OCI-LY3 (cell line): ENCODE measurements at regions not wholly inside any gene's neighbourhood (a gene's known extent, or its start where the extent isn't known, plus 50 kb on each side); places are given as distances from the start of the nearest gene placed in this dataset.

Experiments
- H2AFZ ChIP-seq: fragments of 200-600, 300-600 bp; shearing (Covaris generic); 2 replicates; pipeline ENCODE4 v1.6.0; 2014; ENCODE audit warnings: antibody characterized with exemption, low read depth, low read length
- H3K27ac ChIP-seq: fragments of 200-600, 300-600 bp; sonication (generic); 2 replicates; pipeline ENCODE4 v1.5.1; 2014; ENCODE audit warnings: mild to moderate bottlenecking, low read length, moderate library complexity, mixed read lengths
- H3K27me3 ChIP-seq: fragments of 200-600, 300-600 bp; sonication (generic); 2 replicates; pipeline ENCODE4 v1.6.1; 2014; ENCODE audit warnings: low read depth, low read length, mixed read lengths
- H3K36me3 ChIP-seq: fragments of 200-600, 300-600 bp; sonication (generic); replicated peaks from 2 replicates; pipeline ENCODE3; 2014; ENCODE audit warnings: low read depth, low read length, mixed read lengths
- H3K4me1 ChIP-seq: fragments of 300-600, 200-600 bp; sonication (generic); 2 replicates; pipeline ENCODE4 v1.6.1; 2014; ENCODE audit warnings: low read length, mixed read lengths
- H3K4me2 ChIP-seq: fragments of 200-600, 300-600 bp; sonication (generic); 2 replicates; pipeline ENCODE4 v1.6.1; 2014; ENCODE audit warnings: low read length, mixed read lengths
- H3K4me3 ChIP-seq: fragments of 300-600, 200-600 bp; sonication (generic); 2 replicates; pipeline ENCODE4 v1.5.1; 2014; ENCODE audit warnings: antibody characterized with exemption, mild to moderate bottlenecking, low read length, moderate library complexity
- H3K79me2 ChIP-seq: fragments of 300-600, 200-600 bp; shearing (Covaris generic); 2 replicates; pipeline ENCODE4 v1.6.1; 2014; ENCODE audit warnings: mild to moderate bottlenecking, low read length, mixed read lengths
- H3K9ac ChIP-seq: fragments of 300-600, 200-600 bp; shearing (Covaris generic); 2 replicates; pipeline ENCODE4 v1.6.0; 2014; ENCODE audit warnings: mild to moderate bottlenecking, low read length, moderate library complexity
- H3K9me3 ChIP-seq: fragments of 200-600, 300-600 bp; shearing (Covaris generic); 2 replicates; pipeline ENCODE4 v1.6.1; 2014; ENCODE audit warnings: low read length, mixed read lengths; ENCODE audit not compliant: insufficient read depth
- H4K20me1 ChIP-seq: fragments of 200-600, 300-600 bp; sonication (generic); 2 replicates; pipeline ENCODE4 v1.6.1; 2016; ENCODE audit warnings: low read length, mixed read lengths; ENCODE audit not compliant: insufficient read depth
- EZH2phosphoT487 ChIP-seq: fragments of 200-600 bp; shearing (Covaris generic); IDR thresholded peaks from 2 replicates; pipeline ENCODE4 v1.6.1; 2018; ENCODE audit warnings: antibody characterized with exemption, mixed run types, low read depth
- TF ChIP-seq, protein P1 (sequence below): fragments of 200-600, 300-600 bp; sonication (generic); IDR thresholded peaks from 2 replicates; pipeline ENCODE4 v1.5.1; 2014; ENCODE audit warnings: antibody characterized with exemption, low read length, low read depth

DNA sequence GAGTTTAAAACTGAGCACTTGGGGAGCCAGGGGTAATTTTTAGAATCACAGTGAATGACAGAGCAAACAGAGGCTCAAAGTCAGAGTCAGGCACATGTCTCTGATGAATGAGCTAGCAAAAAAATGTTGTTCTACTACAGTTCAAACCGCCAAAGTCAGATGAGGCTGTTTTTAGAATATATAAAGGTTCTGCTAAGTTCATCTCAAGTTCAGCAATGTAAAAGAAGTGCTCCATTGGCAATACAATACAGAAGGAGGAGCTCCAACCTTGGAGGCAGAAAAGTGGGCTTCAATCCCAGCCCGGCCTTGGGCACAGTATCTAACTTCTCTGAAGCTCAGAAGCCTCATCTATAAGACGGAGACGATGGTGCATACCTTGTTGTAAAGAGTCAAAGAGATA is 70.1 kb upstream of the IPO5 start:
- H3K9me3 ChIP-seq, result no peaks in the 10 kb centered on the region
- H3K4me2 ChIP-seq, result no peak overlapping the region
- TF ChIP-seq EZH2phosphoT487, result no peak
- TF ChIP-seq, protein P1, sequence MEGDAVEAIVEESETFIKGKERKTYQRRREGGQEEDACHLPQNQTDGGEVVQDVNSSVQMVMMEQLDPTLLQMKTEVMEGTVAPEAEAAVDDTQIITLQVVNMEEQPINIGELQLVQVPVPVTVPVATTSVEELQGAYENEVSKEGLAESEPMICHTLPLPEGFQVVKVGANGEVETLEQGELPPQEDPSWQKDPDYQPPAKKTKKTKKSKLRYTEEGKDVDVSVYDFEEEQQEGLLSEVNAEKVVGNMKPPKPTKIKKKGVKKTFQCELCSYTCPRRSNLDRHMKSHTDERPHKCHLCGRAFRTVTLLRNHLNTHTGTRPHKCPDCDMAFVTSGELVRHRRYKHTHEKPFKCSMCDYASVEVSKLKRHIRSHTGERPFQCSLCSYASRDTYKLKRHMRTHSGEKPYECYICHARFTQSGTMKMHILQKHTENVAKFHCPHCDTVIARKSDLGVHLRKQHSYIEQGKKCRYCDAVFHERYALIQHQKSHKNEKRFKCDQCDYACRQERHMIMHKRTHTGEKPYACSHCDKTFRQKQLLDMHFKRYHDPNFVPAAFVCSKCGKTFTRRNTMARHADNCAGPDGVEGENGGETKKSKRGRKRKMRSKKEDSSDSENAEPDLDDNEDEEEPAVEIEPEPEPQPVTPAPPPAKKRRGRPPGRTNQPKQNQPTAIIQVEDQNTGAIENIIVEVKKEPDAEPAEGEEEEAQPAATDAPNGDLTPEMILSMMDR, result no peak
- no peaks in the 10 kb centered on the region for H3K79me2 ChIP-seq
- H3K4me3 ChIP-seq, result no peak overlapping the region
- no peak overlapping the region for H3K9ac ChIP-seq
- peaks cover 38% of the 10 kb centered on the region for H3K27me3 ChIP-seq
- H3K4me1 ChIP-seq, result no peaks in the 10 kb centered on the region
- H3K27ac ChIP-seq, result no peak overlapping the region
- H3K36me3 ChIP-seq, result no peaks in the 10 kb centered on the region
- no peaks in the 10 kb centered on the region for H4K20me1 ChIP-seq
- H2AFZ ChIP-seq, result no peak overlapping the region

DNA sequence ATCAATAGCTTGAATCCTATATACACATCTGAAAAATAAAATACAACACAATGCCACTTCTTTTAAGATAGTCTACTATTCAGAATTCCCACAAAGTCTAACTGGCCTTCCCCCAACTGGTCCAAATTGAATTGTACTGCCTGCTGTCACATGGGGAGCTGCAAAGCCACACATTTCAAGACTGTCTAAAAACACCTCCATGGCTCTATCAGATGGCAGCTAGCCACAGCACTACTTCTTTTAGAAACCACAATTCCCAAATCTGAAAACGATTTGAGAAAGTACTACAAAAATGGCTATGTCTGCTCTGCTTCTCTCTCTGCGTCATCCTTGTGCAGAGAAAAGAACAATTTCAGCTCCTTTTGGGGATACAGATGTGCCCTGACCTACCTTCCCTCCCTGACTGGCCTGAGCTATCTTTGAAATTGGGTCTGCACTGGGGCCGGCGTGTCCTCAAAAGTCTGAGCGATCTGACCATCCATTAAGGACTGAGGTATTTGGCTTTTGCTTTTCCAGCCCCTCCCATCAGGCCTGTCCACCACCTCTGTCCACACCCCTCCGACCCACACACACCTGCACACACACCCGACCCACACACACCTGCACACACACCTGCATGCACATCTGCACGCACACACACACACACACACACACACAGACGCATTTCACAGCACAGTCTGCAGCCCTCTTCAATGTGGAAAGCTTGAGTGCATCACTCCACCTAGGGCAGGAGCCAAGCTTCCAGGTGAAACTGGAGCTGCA is 68.6 kb upstream of the IPO5 start:
- TF ChIP-seq, protein P1, result no peak
- TF ChIP-seq EZH2phosphoT487, result no peak
- H3K36me3 ChIP-seq, result no peaks in the 10 kb centered on the region
- H3K27me3 ChIP-seq, result peaks cover 23% of the 10 kb centered on the region
- H3K27ac ChIP-seq, result no peak overlapping the region
- no peaks in the 10 kb centered on the region for H3K79me2 ChIP-seq
- no peak overlapping the region for H3K9ac ChIP-seq
- H3K9me3 ChIP-seq, result no peaks in the 10 kb centered on the region
- no peak overlapping the region for H2AFZ ChIP-seq
- H4K20me1 ChIP-seq, result no peaks in the 10 kb centered on the region
- H3K4me1 ChIP-seq, result no peaks in the 10 kb centered on the region
- no peak overlapping the region for H3K4me3 ChIP-seq
- no peak overlapping the region for H3K4me2 ChIP-seq

DNA sequence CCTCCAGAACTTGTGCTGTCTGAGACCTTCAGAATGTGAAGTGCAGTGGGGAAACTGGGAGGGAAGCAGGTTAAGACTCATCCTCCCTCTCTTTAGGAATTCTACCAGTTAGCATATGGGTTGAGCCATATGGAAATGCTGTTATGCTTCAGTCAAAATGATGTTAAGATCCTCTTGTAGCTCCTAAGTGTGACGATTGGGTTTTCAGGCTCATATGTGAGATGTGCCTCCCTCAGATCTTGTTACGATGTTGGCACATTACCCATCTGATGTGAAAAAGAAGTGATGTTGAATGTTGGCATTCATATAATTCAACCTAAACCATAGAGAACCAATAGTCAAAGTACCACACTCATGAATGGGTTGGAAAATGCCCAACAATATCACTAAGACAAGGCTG is 67.8 kb upstream of the IPO5 start:
- Histone ChIP-seq H3K79me2 (no peaks in the 10 kb centered on the region), H3K4me3 (no peak overlapping the region), H3K9ac (no peak overlapping the region), H3K36me3 (no peaks in the 10 kb centered on the region), H3K27ac (no peak overlapping the region), H2AFZ (no peak overlapping the region), H4K20me1 (no peaks in the 10 kb centered on the region), H3K4me2 (no peak overlapping the region), H3K4me1 (no peaks in the 10 kb centered on the region), H3K9me3 (no peaks in the 10 kb centered on the region), H3K27me3 (peaks cover 21% of the 10 kb centered on the region)
- TF ChIP-seq EZH2phosphoT487, result no peak
- TF ChIP-seq, protein P1, result no peak

DNA sequence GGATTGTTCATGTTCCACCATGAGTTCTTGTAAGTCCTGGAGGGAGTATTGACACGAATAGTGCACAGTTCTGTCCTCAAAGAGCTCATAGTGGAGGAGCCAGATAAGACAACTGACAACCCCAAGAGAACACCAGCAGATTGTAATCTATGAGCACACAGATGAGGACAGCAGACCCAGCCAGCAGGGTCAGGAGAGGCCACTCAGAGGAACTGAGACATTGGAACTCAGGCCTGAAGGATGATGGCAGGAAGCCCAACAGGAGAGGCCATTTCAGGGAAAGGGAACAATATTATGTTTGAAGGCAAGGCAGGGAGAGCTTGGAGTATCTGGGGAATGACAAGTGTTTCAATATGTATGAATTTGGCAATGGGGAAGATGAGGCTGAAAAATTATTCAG is 63.7 kb upstream of the IPO5 start:
- H3K4me1 ChIP-seq, result no peaks in the 10 kb centered on the region
- no peak for TF ChIP-seq EZH2phosphoT487
- TF ChIP-seq, protein P1, result no peak
- no peaks in the 10 kb centered on the region for H4K20me1 ChIP-seq
- no peak overlapping the region for H3K9ac ChIP-seq
- no peak overlapping the region for H3K27ac ChIP-seq
- no peak overlapping the region for H3K4me2 ChIP-seq
- no peak overlapping the region for H3K4me3 ChIP-seq
- no peaks in the 10 kb centered on the region; the same call in 1 of the 2 replicates for H3K27me3 ChIP-seq
- no peaks in the 10 kb centered on the region for H3K79me2 ChIP-seq
- H3K9me3 ChIP-seq, result no peaks in the 10 kb centered on the region
- H3K36me3 ChIP-seq, result no peaks in the 10 kb centered on the region
- H2AFZ ChIP-seq, result no peak overlapping the region
